NCI-H2107 (cell line): ENCODE measurements at regions not wholly inside any gene's neighbourhood (a gene's known extent, or its start where the extent isn't known, plus 50 kb on each side); places are given as distances from the start of the nearest gene placed in this dataset.

Experiments
- DNase-seq: peaks from one replicate; lab custom pipeline; 2025; lab: John Stamatoyannopoulos, UW

DNA sequence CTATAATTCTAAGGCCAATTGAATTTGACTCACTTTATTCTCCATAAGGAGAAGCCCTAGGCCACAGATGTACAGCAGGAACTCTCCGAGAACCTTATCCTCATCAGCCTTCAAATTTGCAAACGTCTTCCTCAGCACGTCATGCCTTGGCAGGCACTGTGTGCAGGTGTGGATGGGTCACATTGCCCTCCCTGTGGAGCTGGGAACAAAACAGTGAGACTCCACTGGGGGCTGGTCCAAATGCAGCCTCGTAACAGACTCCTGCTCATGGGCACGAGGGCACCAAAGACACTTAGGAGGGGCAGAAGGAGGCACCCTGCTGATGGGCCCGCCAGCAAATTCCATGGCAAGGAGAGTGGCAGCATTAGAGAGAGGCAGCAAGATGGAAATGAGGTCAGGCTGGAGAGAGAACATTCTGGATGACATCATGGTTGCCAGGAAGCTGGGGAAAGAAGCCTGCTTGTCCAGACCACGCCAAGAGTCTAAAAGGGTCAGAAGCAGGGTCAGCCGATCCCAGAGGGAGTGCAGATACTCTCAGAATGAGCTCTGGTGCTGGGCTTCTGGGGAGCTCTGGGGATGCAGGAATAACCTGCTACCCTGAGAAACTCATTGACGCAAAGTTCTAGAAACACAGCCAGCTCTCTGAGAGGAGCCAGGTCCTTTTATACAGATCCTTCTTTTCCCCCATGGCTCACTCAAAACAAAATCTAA is 242.2 kb downstream of the B3GLCT start:
- no peak for DNase-seq

- DNase-seq: no peak
These were observed 242.8 kb downstream of the B3GLCT start for GRCh38 chr13:31442571-31442970.

- DNase-seq: no peak
These were observed 244.6 kb downstream of the B3GLCT start for GRCh38 chr13:31444266-31444856.

DNA sequence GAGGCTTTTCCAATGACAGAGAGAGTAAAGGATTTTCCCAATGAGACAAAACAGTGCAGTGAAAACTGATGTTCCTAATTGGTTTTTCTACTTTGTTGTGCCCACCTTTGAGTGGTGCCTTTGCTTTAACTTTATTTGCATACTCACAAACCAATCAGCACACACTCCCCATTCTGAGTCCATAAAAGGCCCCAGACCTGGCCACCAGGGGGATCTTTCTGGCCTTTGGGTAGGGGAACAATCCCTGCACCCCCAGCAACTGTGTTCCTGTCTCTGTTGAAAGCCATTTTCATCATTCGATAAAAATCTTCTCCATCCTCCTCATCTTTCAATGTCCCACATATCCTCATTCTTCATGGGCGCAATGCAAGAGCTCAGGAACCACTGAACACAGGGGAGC is 252.8 kb downstream of the B3GLCT start:
- DNase-seq: no peak

GRCh38 chr13:31455581-31455980 is 255.8 kb downstream of the B3GLCT start:
- no peak for DNase-seq

DNA sequence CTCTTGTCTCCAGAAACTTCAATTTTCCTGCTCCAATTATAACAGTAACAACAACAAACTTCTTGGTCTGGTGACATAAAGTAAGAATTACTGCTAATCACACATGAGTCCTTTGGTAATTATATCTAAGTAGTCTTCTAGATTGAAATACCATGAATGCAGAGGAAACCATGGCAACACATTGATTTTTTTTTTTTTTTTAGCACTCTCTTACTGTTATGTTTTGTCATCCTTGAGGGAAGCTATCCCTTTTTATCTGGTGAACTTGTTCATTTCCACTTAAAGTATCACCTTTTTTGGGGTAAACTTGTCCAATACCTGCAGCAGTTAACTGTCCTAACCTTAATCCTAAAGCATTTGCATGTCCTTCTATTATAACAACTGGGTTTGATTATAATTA is 256.3 kb downstream of the B3GLCT start:
- no peak for DNase-seq

- DNase-seq: no peak
These were observed 260.3 kb downstream of the B3GLCT start for GRCh38 chr13:31460061-31460460.

GRCh38 chr13:31461923-31462322 is 262.1 kb downstream of the B3GLCT start:
- no peak for DNase-seq

DNA sequence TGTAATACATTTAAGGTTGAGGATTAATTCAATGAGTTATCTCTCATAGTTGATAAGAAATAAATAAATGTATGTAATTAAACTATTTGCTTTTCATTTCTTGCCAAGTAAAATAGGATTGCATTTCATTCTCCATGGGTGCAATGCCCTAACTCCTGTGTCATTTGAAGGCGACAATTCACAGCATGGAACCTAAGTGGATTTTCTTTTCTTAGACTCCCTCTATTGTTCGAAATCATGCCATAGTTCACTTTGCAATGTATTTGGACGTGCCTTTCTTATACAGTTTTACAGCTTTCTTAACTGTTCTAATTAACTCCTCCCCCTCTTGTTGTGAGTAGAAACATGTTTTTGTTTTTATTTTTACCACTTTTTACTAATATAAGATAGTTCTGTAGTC is 263.0 kb downstream of the B3GLCT start:
- DNase-seq: no peak

DNA sequence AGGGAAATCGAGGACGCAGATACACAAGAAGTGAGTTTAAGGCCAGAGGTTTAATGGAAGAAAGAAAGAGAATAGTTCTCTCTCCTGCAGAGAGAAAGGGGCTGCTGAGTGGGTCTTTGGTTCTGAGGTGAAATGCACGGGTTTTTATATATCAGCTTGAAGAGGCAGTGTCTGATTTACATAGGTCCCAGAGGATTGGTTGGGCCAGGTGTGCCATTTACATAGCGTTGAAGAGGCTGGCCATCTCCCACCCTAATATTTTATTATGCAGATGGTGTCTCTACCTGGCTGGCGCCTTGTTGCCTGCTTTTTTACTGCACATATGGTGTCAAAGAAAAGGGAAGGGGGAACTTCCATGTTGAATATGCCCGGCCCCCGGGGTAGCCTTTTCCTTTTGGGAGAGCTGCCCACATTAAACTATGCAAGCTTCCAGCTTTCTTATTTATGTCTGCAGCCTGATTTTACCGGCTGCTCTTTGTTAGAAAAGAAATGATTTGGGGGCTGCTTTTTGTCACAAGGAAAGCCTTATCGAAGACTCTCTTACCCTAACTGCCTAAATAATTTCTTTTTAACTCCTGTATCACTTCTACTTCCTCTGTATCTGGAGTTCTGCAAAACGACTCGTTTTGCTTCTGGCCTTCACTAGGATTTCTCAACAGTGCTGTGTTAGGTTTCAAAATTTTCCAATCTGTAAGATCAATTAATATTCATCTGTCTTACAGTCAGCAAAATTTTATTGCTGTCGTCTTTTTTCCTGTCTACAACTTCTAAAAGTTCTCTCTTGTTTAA is 268.5 kb downstream of the B3GLCT start:
- DNase-seq: no peak

DNA sequence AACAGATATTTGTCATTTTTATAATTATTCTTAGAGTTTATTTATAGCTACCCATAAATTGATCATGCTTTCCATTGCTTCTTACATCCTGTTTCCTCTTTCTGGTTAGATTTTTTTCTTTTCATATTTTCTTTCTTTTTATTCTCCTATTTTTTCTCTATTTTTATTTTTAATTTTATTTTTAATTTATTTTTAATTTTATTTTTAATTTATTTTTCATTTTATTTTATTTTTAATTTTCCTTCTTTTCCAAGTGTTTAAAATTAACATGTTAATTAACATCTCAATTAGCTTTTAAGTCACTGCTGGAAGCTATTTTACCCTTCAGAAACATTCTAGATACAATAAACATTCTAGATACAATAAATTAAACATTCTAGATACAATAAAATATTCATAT is 269.6 kb downstream of the B3GLCT start:
- no peak for DNase-seq

DNA sequence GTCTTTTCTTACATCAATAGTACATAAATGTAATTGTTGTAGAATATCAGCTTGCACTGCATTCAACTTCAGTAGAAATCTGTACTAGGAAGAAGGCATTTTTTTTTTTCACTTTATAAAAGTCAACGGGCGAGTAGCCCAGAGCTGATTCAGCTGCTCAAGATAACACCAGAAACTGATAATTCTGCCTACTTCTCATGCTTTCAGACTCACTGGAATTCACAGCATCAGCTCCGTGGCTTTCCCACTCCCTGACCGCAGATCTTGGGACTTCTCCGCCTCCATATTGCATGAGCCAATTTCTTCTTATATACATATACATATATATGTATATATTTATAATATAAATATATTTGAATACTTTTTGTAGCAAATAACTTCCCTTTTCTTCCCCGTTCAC is 263.1 kb upstream of the RXFP2 start:
- DNase-seq: no peak

- DNase-seq: no peak
These were observed 262.6 kb upstream of the RXFP2 start for GRCh38 chr13:31476753-31477152.

DNA sequence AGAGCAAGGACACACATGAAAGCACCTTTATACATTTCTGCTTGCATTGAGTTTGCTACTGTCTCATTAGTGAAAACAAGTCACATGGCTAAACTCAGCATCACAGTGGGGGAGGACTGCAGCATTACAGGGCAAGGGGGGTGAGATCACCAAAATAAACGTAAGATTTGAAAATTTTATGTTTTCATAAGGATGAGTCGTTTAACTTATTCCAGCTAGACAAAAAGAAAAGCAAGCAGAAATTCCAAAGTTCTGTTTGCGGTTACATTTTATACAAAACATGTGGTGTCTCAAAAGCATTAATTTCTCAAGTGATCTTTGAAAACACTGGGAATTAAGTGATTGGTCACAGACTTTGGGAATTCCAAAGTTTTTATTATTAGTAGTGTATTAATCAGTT is 261.4 kb upstream of the RXFP2 start:
- DNase-seq: no peak

DNA sequence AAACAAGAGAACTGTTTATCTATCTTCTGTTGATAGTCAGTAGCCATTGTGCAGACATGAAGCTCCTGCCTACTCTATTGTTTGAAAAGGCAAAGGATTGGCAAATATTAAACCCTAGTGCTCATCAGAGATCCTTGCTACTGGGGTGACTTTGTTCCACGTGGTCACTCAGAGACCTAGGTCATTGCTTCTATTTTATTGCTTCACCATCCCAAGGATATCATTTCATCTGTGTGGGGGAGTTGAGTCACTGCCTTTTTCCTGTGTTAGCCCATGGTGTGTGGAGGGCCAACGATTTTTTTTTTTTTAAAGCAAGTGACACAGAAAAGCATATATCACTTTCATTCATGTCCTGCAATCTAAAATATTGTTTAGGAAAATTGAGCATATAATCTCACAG is 254.1 kb upstream of the RXFP2 start:
- no peak for DNase-seq

DNA sequence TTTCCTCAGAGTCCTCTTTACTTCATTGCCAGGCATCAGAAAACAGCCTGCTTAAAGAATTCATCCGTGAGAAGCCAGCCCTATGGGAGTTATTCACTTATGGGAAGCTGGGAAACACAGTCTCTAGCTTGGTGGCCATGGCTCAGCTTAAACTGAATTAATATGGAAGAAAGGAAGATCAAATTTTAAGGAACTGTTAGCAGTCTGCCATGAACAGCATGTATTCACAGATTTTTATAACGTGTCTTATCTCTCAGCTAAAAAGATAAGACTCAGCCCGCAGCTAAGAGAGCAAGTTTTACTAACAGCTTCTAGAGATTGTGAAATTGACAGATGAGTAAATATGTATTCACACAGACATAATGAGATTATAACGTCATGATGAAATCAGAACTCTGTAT is 253.7 kb upstream of the RXFP2 start:
- DNase-seq: no peak

DNA sequence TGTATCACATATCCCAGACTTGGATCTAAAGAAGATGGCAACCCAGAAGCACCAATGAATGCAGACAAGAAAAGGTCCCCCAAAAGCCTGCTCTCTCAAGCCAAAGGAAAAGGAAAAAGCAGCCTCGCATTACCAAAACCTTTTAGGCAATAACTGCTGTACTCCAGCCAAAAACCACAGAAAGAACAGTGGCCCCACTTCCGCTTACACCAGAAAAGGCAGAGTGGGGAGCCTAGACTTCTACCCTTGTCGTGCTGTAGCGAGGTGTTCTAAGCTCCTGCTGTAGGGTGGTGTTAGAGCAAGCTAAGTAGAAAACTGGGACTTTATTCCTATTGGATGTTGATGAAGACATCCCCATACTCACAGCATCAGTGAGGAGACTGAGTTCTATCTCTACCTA is 244.0 kb upstream of the RXFP2 start:
- no peak for DNase-seq

DNA sequence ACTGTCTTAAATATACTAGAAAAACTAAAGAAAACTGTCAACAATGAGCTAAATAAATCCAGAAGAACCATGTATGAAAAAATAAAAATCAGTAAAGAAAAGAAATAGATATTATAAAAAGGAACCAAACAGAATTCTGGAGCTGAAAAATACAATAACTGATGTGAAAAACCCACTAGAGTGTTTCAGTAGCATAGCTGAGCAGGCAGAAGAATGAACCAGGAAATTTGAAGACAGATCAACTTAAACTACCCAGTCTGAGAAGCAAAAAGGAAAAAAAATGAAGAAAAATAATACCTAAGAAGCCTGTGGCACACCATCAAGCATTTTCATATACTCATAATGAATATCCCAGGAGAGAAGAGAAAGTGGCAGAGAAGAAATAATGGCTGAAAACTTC is 240.1 kb upstream of the RXFP2 start:
- no peak for DNase-seq

DNA sequence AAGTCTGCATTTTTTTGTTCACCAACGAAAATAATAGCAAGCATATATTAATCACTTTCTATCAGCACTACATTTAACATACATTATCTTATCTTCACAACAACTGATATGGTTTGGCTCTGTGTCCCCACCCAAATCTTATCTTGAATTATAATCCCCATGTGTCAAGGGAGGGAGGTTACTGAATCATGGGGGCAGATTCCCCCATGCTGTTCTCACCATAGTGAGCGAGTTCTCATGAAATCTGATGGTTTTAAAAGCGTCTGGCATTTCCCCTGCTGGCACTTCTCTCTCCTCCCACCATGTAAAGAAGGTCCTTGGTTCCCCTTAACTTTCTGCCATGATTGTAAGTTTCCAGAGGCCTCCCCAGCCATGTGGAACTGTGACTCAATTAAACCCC is 235.7 kb upstream of the RXFP2 start:
- no peak for DNase-seq

- DNase-seq: no peak
These were observed 234.4 kb upstream of the RXFP2 start for GRCh38 chr13:31504918-31505317.

GRCh38 chr13:31512331-31512730 is 227.0 kb upstream of the RXFP2 start:
- no peak for DNase-seq

DNA sequence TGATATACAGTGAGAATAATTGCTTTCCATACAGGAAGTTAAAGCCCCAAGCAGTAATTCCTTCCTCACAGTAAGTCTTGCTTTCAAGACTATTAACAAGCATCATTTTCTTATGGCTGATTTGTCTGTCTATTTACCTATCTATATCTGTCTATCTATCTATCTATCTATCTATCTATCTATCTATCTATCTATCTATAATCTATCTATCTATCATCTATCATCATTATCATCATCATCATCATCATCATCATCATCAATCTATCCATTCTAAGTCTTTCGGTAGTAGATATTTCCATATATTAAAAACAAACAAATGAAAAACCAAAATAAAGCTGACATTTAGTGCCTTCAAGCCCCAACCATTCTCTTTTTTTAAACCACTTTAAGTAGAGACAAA is 224.4 kb upstream of the RXFP2 start:
- no peak for DNase-seq

GRCh38 chr13:31515427-31515826 is 223.9 kb upstream of the RXFP2 start:
- DNase-seq: no peak
